Mammary epithelial cell (primary cell): ENCODE measurements at regions not wholly inside any gene's neighbourhood (a gene's known extent, or its start where the extent isn't known, plus 50 kb on each side); places are given as distances from the start of the nearest gene placed in this dataset.

Source experiments
- EZH2 ChIP-seq: IDR thresholded peaks from 2 replicates; pipeline ENCODE4 v1.6.1; 2012; ENCODE audit warnings: low read length, inconsistent platforms, borderline replicate concordance
- TF ChIP-seq, protein P1 (sequence below), 2 donors: IDR thresholded peaks in 1 of 2; conservative IDR thresholded peaks in 1 of 2; 2 replicates each; pipeline ENCODE4 v1.5.1; 2011 to 2012; ENCODE audit warnings: inconsistent platforms in 2 of 2, low read length in 2 of 2, mild to moderate bottlenecking in 2 of 2, control low read depth in 1 of 2, low read depth in 1 of 2; ENCODE audit not compliant: insufficient read depth in 1 of 2; ENCODE audit errors: extremely low read depth in 1 of 2

DNA sequence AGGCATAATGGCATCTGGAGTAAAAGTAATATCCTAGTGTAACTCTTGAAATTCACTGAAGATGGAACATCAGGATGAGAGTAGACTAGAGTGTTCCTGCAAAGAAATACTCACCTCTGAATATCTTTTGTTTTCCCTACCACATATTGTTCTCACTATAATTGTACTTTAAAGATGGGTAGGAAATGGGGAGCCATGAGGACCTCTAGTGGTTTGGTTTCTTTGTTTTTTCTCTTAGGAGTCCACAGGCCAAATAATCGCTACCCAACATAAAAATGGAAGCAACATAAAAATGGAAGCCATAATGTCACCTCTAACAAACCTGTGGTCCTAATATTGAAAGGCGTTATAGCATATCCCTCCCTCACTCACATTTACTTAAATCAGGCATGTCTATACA lies 2375.8 kb downstream of the MAT2B start:
- TF ChIP-seq, protein P1, sequence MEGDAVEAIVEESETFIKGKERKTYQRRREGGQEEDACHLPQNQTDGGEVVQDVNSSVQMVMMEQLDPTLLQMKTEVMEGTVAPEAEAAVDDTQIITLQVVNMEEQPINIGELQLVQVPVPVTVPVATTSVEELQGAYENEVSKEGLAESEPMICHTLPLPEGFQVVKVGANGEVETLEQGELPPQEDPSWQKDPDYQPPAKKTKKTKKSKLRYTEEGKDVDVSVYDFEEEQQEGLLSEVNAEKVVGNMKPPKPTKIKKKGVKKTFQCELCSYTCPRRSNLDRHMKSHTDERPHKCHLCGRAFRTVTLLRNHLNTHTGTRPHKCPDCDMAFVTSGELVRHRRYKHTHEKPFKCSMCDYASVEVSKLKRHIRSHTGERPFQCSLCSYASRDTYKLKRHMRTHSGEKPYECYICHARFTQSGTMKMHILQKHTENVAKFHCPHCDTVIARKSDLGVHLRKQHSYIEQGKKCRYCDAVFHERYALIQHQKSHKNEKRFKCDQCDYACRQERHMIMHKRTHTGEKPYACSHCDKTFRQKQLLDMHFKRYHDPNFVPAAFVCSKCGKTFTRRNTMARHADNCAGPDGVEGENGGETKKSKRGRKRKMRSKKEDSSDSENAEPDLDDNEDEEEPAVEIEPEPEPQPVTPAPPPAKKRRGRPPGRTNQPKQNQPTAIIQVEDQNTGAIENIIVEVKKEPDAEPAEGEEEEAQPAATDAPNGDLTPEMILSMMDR (conservative IDR thresholded peaks at IDR 0.05 in 1 of 2, IDR thresholded peaks at IDR 0.05 in 1 of 2; ENCODE audit: extremely low read depth in 1 of 2, insufficient read depth in 1 of 2, low read depth in 1 of 2, low read length in 2 of 2), result no peak
- TF ChIP-seq EZH2, result no peak
